AG04449 (cell line): ENCODE measurements at regions not wholly inside any gene's neighbourhood (a gene's known extent, or its start where the extent isn't known, plus 50 kb on each side); places are given as distances from the start of the nearest gene placed in this dataset.

Source experiments
- CTCF ChIA-PET: fragments of 350-600 bp; formaldehyde crosslinking; extraction: SDS; loops from one replicate; lab custom pipeline; 2021; ENCODE audit warnings: antibody characterized with exemption; lab: Yijun Ruan, JAX
- POLR2A ChIA-PET: fragments of 400-600, 350-600 bp; formaldehyde crosslinking; extraction: SDS; loops from one replicate; lab custom pipeline; 2020; ENCODE audit warnings: antibody characterized with exemption, inconsistent platforms; lab: Yijun Ruan, JAX
- DNase-seq: peaks from one replicate; pipeline ENCODE4 v3.0.0-alpha.2; 2010; ENCODE audit warnings: low read depth, low spot score
- H3K4me3 ChIP-seq: 2 replicates; pipeline ENCODE4 v1.5.1; 2011; ENCODE audit warnings: low read depth, mild to moderate bottlenecking, control low read depth, low read length
- TF ChIP-seq, protein P1 (sequence below): IDR thresholded peaks from one replicate; pipeline ENCODE4 v1.5.1; 2011; ENCODE audit warnings: mild to moderate bottlenecking, moderate library complexity, low read length, control low read depth, inconsistent platforms; ENCODE audit not compliant: insufficient read depth; ENCODE audit errors: missing control alignments

DNA sequence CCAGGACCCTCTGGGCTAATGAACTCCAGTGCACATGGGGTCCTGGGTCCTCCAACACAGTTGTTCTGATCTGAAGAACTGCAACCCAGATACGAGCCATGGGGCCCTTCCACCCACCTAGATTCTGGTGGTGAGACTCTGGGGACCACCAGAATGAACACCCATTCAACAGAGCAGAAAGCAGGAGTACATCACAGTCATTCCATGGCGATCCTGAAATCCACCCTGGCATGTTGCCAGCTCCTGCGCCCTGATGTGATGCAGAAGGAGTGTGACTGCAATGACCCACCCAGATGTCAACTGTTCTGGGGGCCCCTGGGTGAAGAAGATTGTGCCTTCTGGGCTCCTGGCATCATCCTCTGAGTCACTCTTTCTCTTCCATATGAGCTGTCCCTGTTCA lies 211.6 kb downstream of the KIF26A start:
- no peak for DNase-seq
- ChIA-PET CTCF (no interaction called here), POLR2A (no interaction called here)
- TF ChIP-seq, protein P1, sequence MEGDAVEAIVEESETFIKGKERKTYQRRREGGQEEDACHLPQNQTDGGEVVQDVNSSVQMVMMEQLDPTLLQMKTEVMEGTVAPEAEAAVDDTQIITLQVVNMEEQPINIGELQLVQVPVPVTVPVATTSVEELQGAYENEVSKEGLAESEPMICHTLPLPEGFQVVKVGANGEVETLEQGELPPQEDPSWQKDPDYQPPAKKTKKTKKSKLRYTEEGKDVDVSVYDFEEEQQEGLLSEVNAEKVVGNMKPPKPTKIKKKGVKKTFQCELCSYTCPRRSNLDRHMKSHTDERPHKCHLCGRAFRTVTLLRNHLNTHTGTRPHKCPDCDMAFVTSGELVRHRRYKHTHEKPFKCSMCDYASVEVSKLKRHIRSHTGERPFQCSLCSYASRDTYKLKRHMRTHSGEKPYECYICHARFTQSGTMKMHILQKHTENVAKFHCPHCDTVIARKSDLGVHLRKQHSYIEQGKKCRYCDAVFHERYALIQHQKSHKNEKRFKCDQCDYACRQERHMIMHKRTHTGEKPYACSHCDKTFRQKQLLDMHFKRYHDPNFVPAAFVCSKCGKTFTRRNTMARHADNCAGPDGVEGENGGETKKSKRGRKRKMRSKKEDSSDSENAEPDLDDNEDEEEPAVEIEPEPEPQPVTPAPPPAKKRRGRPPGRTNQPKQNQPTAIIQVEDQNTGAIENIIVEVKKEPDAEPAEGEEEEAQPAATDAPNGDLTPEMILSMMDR: no peak
- H3K4me3 ChIP-seq: no peak overlapping the region

DNA sequence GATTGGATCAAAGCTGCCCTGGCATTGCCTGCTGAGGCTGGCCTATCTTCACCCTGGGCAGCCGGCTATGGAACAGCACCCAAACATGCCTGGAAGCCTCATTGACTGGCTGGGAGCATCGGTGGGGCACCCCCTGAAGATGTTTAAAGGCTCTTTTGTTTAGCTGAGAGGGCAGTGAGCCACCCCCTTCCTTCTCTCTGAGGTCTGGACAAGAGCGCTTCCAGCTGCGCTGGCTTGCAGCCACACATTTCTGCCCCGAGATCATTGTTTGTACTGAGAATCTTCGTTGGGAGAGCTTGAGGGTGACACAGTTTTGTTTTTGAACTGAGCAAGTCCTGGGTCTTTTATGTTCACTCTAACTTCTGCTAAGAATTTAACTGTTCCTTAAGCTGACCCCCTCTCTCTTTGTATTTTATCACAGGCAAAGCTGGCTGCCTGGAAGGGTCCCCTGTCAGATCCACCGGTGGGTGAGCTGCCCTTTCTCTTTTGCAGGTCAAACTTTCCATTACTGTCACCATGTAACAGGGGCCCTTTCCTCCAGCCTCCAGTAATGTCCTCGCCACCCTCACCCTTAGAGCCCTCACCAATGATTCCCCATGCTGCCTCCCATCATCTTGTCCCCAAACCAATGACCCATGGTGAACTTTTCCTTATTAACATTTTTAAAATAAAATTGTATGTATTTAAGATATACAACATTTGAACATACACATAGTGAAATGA lies 212.2 kb downstream of the KIF26A start:
- DNase-seq: no peak
- POLR2A ChIA-PET: no interaction called here
- CTCF ChIA-PET: no interaction called here
- H3K4me3 ChIP-seq: no peak overlapping the region
- TF ChIP-seq, protein P1: no peak

DNA sequence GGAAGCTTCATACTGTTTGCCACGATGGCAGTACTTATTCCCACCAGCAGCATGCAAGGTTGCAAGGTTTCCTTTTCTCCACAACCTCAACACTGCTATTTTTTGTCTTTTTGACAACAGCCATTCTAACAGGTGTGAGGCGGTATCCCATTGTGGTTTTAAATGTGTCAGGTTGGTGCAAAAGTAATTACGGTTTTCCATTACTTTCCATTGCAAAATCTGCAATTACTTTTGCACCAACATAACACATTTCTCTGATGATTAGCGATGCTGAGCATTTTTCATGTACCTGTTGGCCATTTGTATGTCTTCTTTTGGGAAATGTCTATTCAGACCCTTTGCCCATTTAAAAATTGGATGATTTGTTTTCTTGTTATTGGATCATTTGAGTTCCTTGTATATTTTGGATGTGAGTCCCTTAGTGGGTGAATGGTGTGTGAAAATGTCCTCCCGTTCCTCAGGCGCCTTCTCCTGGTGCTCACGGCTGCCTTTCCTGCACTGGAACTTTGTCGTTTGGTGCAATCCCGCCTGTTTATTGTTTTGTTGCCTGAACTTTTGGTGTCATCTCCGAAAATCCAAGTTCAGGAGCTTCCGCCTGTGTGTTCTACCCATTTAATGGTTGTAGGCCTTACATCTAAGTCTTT lies 213.6 kb downstream of the KIF26A start:
- ChIA-PET CTCF (no interaction called here), POLR2A (no interaction called here)
- H3K4me3 ChIP-seq: no peak overlapping the region
- TF ChIP-seq, protein P1: no peak
- DNase-seq: no peak

DNA sequence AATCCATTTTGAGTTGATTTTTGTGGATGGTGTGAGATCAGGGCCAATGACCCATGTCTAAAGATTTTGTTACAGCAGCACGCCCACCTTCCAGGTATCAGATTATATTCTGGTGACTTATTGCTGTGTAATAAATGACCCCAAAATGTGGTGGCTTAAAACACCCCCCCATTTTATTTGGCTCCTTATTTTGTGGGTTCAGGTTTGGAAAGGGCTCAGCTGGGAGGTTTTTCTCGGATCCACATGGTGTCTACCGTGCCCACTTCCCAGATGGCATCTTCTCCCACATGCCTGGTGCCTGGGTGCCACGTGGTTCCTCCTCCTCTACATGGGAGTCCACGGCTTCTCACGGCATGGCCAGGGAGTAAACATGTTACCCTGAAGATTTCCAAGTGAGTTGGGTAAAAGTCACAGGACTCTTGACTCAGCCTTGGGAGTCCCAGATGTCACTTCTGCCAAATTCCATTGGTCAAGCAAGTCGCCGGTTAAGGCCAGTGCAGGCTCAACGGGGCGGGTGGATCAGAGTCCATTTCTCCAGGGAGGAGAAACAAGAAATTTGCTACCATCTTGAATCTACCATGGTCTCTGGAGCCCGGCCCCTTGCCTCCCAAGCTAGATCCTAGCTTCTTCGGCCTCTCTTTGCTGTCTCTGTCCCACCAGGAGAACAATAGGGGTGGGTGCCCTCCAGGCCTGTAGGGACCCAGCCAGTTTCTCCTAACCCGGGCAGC lies 214.3 kb downstream of the KIF26A start:
- TF ChIP-seq, protein P1: no peak
- H3K4me3 ChIP-seq: no peak overlapping the region
- no peak for DNase-seq
- CTCF ChIA-PET: no interaction called here
- POLR2A ChIA-PET: no interaction called here

DNA sequence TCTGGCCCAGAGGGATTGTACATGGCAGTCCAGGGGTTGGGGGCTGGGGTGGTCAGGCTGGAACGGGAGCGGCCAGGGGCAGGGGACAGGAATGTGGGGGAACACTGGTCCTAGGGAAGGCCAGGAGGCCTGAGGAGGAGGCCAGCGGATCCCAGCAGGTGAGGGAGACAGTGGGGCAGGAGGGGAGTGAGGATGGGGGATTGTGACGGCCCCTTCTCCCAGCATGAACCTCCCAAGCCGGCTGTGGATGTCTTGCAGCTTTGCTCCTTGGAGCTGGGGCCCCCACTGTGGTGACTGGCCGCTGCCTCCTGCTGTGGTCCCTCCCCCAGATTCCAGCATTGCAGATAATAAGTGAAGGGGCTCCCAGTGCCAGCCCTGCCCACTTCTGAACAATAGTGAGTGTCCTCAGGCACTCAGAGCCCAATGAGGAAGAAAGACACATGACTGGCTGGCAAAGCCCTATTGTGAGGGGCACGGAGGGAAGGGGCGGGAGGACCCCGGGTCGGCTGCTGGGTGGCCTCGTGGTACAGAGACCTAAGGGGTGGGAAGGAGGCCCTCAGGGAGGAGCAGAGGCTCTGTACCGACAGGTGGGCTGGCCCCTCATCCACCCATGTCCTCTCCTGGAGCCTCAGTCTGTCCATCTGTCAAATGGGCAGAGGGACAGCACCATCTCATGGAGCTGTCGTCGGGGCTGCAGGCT lies 215.0 kb downstream of the KIF26A start:
- no peak overlapping the region for H3K4me3 ChIP-seq
- no peak for DNase-seq
- ChIA-PET CTCF (no interaction called here), POLR2A (no interaction called here)
- TF ChIP-seq, protein P1: no peak
